GM19397 (cell line): ENCODE measurements at regions not wholly inside any gene's neighbourhood (a gene's known extent, or its start where the extent isn't known, plus 50 kb on each side); places are given as distances from the start of the nearest gene placed in this dataset.

Source experiments
- ATAC-seq: cut with Tn5 transposase; IDR thresholded peaks from one replicate; pipeline ENCODE4 v1.9.1; 2021; ENCODE audit warnings: mild to moderate bottlenecking, moderate library complexity; ENCODE audit not compliant: unreplicated experiment

- no peak for ATAC-seq
Observed at GRCh38 chr6:14852375-14852774, 393.5 kb upstream of the JARID2 start.

- ATAC-seq, result no peak
Observed at GRCh38 chr6:14856177-14856576, 389.7 kb upstream of the JARID2 start.

GRCh38 chr6:14857001-14857400 is 388.9 kb upstream of the JARID2 start:
- ATAC-seq, result no peak

- ATAC-seq, result no peak
Observed at GRCh38 chr6:14857501-14857900, 388.4 kb upstream of the JARID2 start.

GRCh38 chr6:14858808-14859207 is 387.1 kb upstream of the JARID2 start:
- ATAC-seq, result no peak

GRCh38 chr6:14860774-14861173 is 385.1 kb upstream of the JARID2 start:
- ATAC-seq, result no peak

- ATAC-seq, result no peak
Observed at GRCh38 chr6:14861491-14861943, 384.4 kb upstream of the JARID2 start.

GRCh38 chr6:14862845-14863244 is 383.0 kb upstream of the JARID2 start:
- ATAC-seq, result no peak

- ATAC-seq, result no peak
Observed at GRCh38 chr6:14863902-14864850, 381.7 kb upstream of the JARID2 start.

GRCh38 chr6:14865531-14866100 is 380.3 kb upstream of the JARID2 start:
- no peak for ATAC-seq

GRCh38 chr6:14867802-14868201 is 378.1 kb upstream of the JARID2 start:
- ATAC-seq, result no peak

GRCh38 chr6:14871221-14871620 is 374.6 kb upstream of the JARID2 start:
- no peak for ATAC-seq

- no peak for ATAC-seq
Observed at GRCh38 chr6:14873101-14873500, 372.8 kb upstream of the JARID2 start.

- no peak for ATAC-seq
Observed at GRCh38 chr6:14873781-14874441, 372.0 kb upstream of the JARID2 start.

- ATAC-seq, result no peak
Observed at GRCh38 chr6:14874975-14875480, 370.8 kb upstream of the JARID2 start.

- no peak for ATAC-seq
Observed at GRCh38 chr6:14875481-14876063, 370.3 kb upstream of the JARID2 start.

- no peak for ATAC-seq
Observed at GRCh38 chr6:14876778-14877613, 368.9 kb upstream of the JARID2 start.

GRCh38 chr6:14877758-14878157 is 368.1 kb upstream of the JARID2 start:
- ATAC-seq, result no peak

- no peak for ATAC-seq
Observed at GRCh38 chr6:14880052-14880451, 365.8 kb upstream of the JARID2 start.

- ATAC-seq, result no peak
Observed at GRCh38 chr6:14880677-14881076, 365.2 kb upstream of the JARID2 start.
